ENCODE measurements at regions not wholly inside any gene's neighbourhood (a gene's known extent, or its start where the extent isn't known, plus 50 kb on each side); places are given as distances from the start of the nearest gene placed in this dataset.
"Not testable (repeated sequence)": the region's sequence is repeated elsewhere in the genome, so short reads cannot be mapped to it uniquely, and the experiment has no call there.

- not testable (repeated sequence) for TF ChIP-seq CTCF (conservative IDR thresholded peaks at IDR 0.05; ENCODE audit: low read length); EZH2phosphoT487 (IDR thresholded peaks at IDR 0.05; ENCODE audit: borderline replicate concordance)
Observed at GRCh38 chr1:222906271-222906739, 91.5 kb downstream of the DISP1 start.

All from Loucy (cell line).